NB4 (cell line): ENCODE measurements at regions not wholly inside any gene's neighbourhood (a gene's known extent, or its start where the extent isn't known, plus 50 kb on each side); places are given as distances from the start of the nearest gene placed in this dataset.

Source experiments
- MYC ChIP-seq: IDR thresholded peaks from 2 replicates; pipeline ENCODE4 v1.6.1; 2011; ENCODE audit warnings: low read depth, low read length
- POLR2A ChIP-seq: IDR thresholded peaks from 2 replicates; pipeline ENCODE4 v1.6.1; 2011; ENCODE audit warnings: mild to moderate bottlenecking; ENCODE audit not compliant: insufficient read length; ENCODE audit errors: extremely low read depth
- TF ChIP-seq, protein P1 (sequence below): IDR thresholded peaks from one replicate; pipeline ENCODE4 v1.5.1; 2012; ENCODE audit warnings: low read depth, low read length

GRCh38 chr4:96092151-96092705 lies 252.3 kb downstream of the PDHA2 start:
- no peak for TF ChIP-seq POLR2A
- TF ChIP-seq, protein P1, sequence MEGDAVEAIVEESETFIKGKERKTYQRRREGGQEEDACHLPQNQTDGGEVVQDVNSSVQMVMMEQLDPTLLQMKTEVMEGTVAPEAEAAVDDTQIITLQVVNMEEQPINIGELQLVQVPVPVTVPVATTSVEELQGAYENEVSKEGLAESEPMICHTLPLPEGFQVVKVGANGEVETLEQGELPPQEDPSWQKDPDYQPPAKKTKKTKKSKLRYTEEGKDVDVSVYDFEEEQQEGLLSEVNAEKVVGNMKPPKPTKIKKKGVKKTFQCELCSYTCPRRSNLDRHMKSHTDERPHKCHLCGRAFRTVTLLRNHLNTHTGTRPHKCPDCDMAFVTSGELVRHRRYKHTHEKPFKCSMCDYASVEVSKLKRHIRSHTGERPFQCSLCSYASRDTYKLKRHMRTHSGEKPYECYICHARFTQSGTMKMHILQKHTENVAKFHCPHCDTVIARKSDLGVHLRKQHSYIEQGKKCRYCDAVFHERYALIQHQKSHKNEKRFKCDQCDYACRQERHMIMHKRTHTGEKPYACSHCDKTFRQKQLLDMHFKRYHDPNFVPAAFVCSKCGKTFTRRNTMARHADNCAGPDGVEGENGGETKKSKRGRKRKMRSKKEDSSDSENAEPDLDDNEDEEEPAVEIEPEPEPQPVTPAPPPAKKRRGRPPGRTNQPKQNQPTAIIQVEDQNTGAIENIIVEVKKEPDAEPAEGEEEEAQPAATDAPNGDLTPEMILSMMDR, result no peak
- no peak for TF ChIP-seq MYC
